HCT116 (cell line): ENCODE measurements at regions not wholly inside any gene's neighbourhood (a gene's known extent, or its start where the extent isn't known, plus 50 kb on each side); places are given as distances from the start of the nearest gene placed in this dataset.

Experiments
- ATAC-seq: fragments of 200-7000 bp; cut with Tn5 transposase; 2 replicates; pipeline ENCODE4 v1.9.1; 2020; ENCODE audit warnings: mild to moderate bottlenecking, moderate library complexity
- BruUV-seq: library from RNA; stranded (reverse); fragments of 400-500 nt; replicated peaks from 2 replicates; lab custom pipeline; 2021; lab: Mats Ljungman, UMichigan
- CTCF ChIA-PET: fragments of 300-600 bp; sonication (Branson Sonifier 250); formaldehyde crosslinking; loops from one replicate; lab custom pipeline; 2021; ENCODE audit warnings: antibody characterized with exemption; lab: Charles Lee
- POLR2A ChIA-PET: fragments of 300-600, 350-600 bp; sonication (Branson Sonifier 250); formaldehyde crosslinking; loops from one replicate; lab custom pipeline; 2021; ENCODE audit warnings: antibody characterized with exemption; lab: Charles Lee
- RAD21 ChIA-PET, 2 experiments: fragments of 300-600 bp; sonication (Branson Sonifier 250); formaldehyde crosslinking; loops; one replicate each; lab custom pipeline; 2023; ENCODE audit warnings: low total read pairs in 2 of 2; ENCODE audit not compliant: uncharacterized antibody in 2 of 2, unreplicated experiment in 2 of 2, low non-redundant PET in 1 of 2; lab: Charles Lee
- DNase-seq: peaks from one replicate; pipeline ENCODE4 v3.0.0-alpha.2; 2010; ENCODE audit warnings: low read depth, low spot score
- H2AFZ ChIP-seq: fragments of 200-600 bp; shearing (Covaris generic), sonication (generic); 2 replicates; pipeline ENCODE4 v1.6.1; 2017; ENCODE audit warnings: low read depth, mixed run types, mixed read lengths, antibody characterized with exemption, low read length; ENCODE audit not compliant: poor library complexity, severe bottlenecking
- H3K27ac ChIP-seq: 2 replicates; pipeline ENCODE4 v1.5.1; 2012; ENCODE audit warnings: low read depth, low read length
- H3K27me3 ChIP-seq: fragments of 200-600 bp; sonication (generic); 2 replicates; pipeline ENCODE4 v1.6.1; 2016; ENCODE audit warnings: mixed run types, low read length, mixed read lengths; ENCODE audit not compliant: insufficient read depth
- H3K36me3 ChIP-seq, 2 experiments: fragments of 200-500 bp in 1 of 2; fragments of 200-600 bp in 1 of 2; sonication (Bioruptor generic) in 1 of 2; sonication (generic) in 1 of 2; 2 replicates each; pipeline versions ENCODE4 v1.5.1 to v1.6.1; 2014 to 2016; ENCODE audit warnings: low read length in 2 of 2, inconsistent platforms in 1 of 2, mixed read lengths in 1 of 2, mixed run types in 1 of 2; ENCODE audit not compliant: insufficient read depth in 2 of 2, control insufficient read depth in 1 of 2
- H3K4me1 ChIP-seq, 2 experiments: fragments of 200-600 bp in 1 of 2; sonication (generic) in 1 of 2; 2 replicates each; pipeline versions ENCODE4 v1.5.1 to v1.6.1; 2012 to 2017; ENCODE audit warnings: low read length in 2 of 2, inconsistent platforms in 1 of 2, mild to moderate bottlenecking in 1 of 2, mixed read lengths in 1 of 2, mixed run types in 1 of 2, moderate library complexity in 1 of 2; ENCODE audit not compliant: insufficient read depth in 2 of 2, control insufficient read depth in 1 of 2
- H3K4me2 ChIP-seq: fragments of 200-600 bp; sonication (generic); 2 replicates; pipeline ENCODE4 v1.6.1; 2017; ENCODE audit warnings: mixed run types, low read length, mixed read lengths
- H3K4me3 ChIP-seq, 2 experiments: fragments of 200-600 bp in 1 of 2; sonication (generic) in 1 of 2; replicated peaks in 1 of 2; 2 replicates each; pipeline ENCODE4 v1.5.1; 2011 to 2016; ENCODE audit warnings: low read length in 2 of 2, control low read depth in 1 of 2, low read depth in 1 of 2, mild to moderate bottlenecking in 1 of 2, mixed read lengths in 1 of 2, mixed run types in 1 of 2
- H3K79me2 ChIP-seq: fragments of 200-600 bp; sonication (generic); 2 replicates; pipeline ENCODE4 v1.6.1; 2017; ENCODE audit warnings: mild to moderate bottlenecking, mixed run types, low read length, moderate library complexity, mixed read lengths; ENCODE audit not compliant: insufficient read depth
- H3K9ac ChIP-seq: fragments of 200-600 bp; sonication (generic); 2 replicates; pipeline ENCODE4 v1.6.1; 2016; ENCODE audit warnings: low read length, mixed read lengths
- H3K9me2 ChIP-seq: fragments of 200-600 bp; sonication (generic), shearing (Covaris generic); 2 replicates; pipeline ENCODE4 v1.6.1; 2017; ENCODE audit warnings: mixed run types, mild to moderate bottlenecking, moderate library complexity; ENCODE audit not compliant: insufficient read depth
- H3K9me3 ChIP-seq, 2 experiments: fragments of 200-500 bp in 1 of 2; fragments of 200-600 bp in 1 of 2; sonication (Bioruptor generic) in 1 of 2; sonication (generic) in 1 of 2; 2 replicates each; pipeline ENCODE4 v1.6.1; 2014 to 2017; ENCODE audit warnings: low read length in 2 of 2, mixed read lengths in 2 of 2, inconsistent platforms in 1 of 2, low read depth in 1 of 2, mild to moderate bottlenecking in 1 of 2, mixed run types in 1 of 2, moderate library complexity in 1 of 2; ENCODE audit not compliant: control insufficient read depth in 1 of 2, insufficient read depth in 1 of 2
- H4K20me1 ChIP-seq: fragments of 200-600 bp; sonication (generic), shearing (Covaris generic); 2 replicates; pipeline ENCODE4 v1.6.1; 2017; ENCODE audit warnings: mixed run types, mild to moderate bottlenecking, moderate library complexity; ENCODE audit not compliant: insufficient read depth
- CBX3 ChIP-seq: IDR thresholded peaks from 2 replicates; pipeline ENCODE4 v1.6.1; 2012; ENCODE audit warnings: low read depth
- CEBPB ChIP-seq: IDR thresholded peaks from 2 replicates; pipeline ENCODE4 v1.6.1; 2012; ENCODE audit warnings: low read depth
- EGR1 ChIP-seq: IDR thresholded peaks from 2 replicates; pipeline ENCODE4 v1.6.1; 2012; ENCODE audit warnings: low read depth
- ELF1 ChIP-seq: IDR thresholded peaks from 2 replicates; pipeline ENCODE4 v1.6.1; 2012; ENCODE audit warnings: low read depth, borderline replicate concordance
- EZH2 ChIP-seq: fragments of 200-600 bp; sonication (generic); IDR thresholded peaks from 2 replicates; pipeline ENCODE4 v1.6.1; 2017; ENCODE audit warnings: antibody characterized with exemption, mixed run types
- EZH2phosphoT487 ChIP-seq: fragments of 200-600 bp; IDR thresholded peaks from 2 replicates; pipeline ENCODE4 v1.6.1; 2018; ENCODE audit warnings: antibody characterized with exemption, borderline replicate concordance
- FOSL1 ChIP-seq: IDR thresholded peaks from 2 replicates; pipeline ENCODE4 v1.6.1; 2012; ENCODE audit warnings: low read depth
- JUND ChIP-seq: IDR thresholded peaks from 2 replicates; pipeline ENCODE4 v1.6.1; 2012
- POLR2A ChIP-seq: IDR thresholded peaks from 2 replicates; pipeline ENCODE4 v1.7.0; 2011; ENCODE audit warnings: borderline replicate concordance; ENCODE audit not compliant: insufficient read depth, insufficient read length; ENCODE audit errors: extremely low read depth
- RAD21 ChIP-seq: IDR thresholded peaks from 2 replicates; pipeline ENCODE4 v1.6.1; 2012; ENCODE audit warnings: low read depth, mild to moderate bottlenecking
- SP1 ChIP-seq: IDR thresholded peaks from 2 replicates; pipeline ENCODE4 v1.6.1; 2012; ENCODE audit warnings: low read depth
- SRF ChIP-seq: IDR thresholded peaks from 2 replicates; pipeline ENCODE4 v1.6.1; 2012; ENCODE audit warnings: low read depth
- YY1 ChIP-seq: IDR thresholded peaks from 2 replicates; pipeline ENCODE4 v1.6.1; 2011; ENCODE audit warnings: low read length, low read depth, moderate library complexity, mild to moderate bottlenecking; ENCODE audit not compliant: insufficient replicate concordance; ENCODE audit errors: extremely low read depth
- ZFX ChIP-seq: fragments of 450-650 bp; IDR thresholded peaks from 2 replicates; pipeline ENCODE4 v1.6.1; 2017
- ZNF274 ChIP-seq: fragments of 200-500 bp; sonication (Bioruptor generic); IDR thresholded peaks from 2 replicates; pipeline ENCODE4 v1.6.1; 2014; ENCODE audit warnings: mild to moderate bottlenecking, low read depth, low read length, inconsistent platforms
- intact Hi-C: fragments of 100-400 bp; cut with micrococcal nuclease; formaldehyde crosslinking; loops from 2 replicates; pipeline ENCODE4 v1.10.0; 2022
- TF ChIP-seq, protein P1 (sequence below), 3 experiments: fragments of 200-600 bp in 1 of 3; sonication (generic) in 1 of 3; IDR thresholded peaks in 2 of 3; conservative IDR thresholded peaks in 1 of 3; 2 replicates each; pipeline ENCODE4 v1.5.1; 2012 to 2017; ENCODE audit warnings: low read depth in 2 of 3, low read length in 2 of 3, antibody characterized with exemption in 1 of 3, borderline replicate concordance in 1 of 3, control low read depth in 1 of 3, mild to moderate bottlenecking in 1 of 3, mixed read lengths in 1 of 3, mixed run types in 1 of 3, moderate library complexity in 1 of 3; ENCODE audit not compliant: insufficient read depth in 1 of 3
- TF ChIP-seq, protein P2 (sequence below): IDR thresholded peaks from 2 replicates; pipeline ENCODE4 v1.6.1; 2012

DNA sequence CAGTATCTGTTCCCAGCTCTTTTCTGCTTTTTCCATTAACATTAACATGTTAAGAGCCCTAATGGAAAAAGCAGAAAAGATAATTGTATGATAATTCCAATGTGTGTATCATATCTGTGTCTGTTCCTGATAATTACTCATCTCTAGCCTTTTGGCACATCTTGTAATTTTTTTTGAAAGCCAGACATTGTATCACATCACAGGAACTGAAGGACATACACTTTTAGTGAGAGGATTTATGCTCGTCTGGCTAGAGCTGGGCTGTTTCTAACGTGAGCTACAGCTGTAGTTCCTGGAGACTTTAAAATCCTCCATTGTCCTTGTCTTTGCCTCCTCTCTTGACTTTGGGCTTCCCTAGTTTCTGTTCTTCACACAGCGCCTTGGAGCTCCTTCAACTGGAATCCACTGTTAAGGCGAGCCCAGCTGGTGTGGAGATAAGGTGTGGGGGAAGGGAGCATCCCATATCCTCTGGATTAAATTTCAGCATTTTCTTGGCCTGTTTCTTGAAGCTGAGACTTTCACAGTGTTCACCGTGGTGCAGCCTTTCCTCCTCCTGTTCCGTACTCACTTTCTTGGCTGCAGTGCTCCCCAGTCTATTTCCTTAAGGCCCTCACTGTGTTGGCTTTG lies 211.5 kb downstream of the GALR1 start:
- no peak for DNase-seq
- ChIA-PET POLR2A (no interaction called here), CTCF (no interaction called here), RAD21 (no interaction called here)
- TF ChIP-seq CEBPB (no peak), EGR1 (no peak), EZH2 (no peak), FOSL1 (no peak), EZH2phosphoT487 (no peak), SP1 (no peak), POLR2A (no peak), RAD21 (no peak), JUND (no peak), ZNF274 (no peak), YY1 (no peak), ELF1 (no peak), CBX3 (no peak), SRF (no peak), ZFX (no peak)
- TF ChIP-seq, protein P1, sequence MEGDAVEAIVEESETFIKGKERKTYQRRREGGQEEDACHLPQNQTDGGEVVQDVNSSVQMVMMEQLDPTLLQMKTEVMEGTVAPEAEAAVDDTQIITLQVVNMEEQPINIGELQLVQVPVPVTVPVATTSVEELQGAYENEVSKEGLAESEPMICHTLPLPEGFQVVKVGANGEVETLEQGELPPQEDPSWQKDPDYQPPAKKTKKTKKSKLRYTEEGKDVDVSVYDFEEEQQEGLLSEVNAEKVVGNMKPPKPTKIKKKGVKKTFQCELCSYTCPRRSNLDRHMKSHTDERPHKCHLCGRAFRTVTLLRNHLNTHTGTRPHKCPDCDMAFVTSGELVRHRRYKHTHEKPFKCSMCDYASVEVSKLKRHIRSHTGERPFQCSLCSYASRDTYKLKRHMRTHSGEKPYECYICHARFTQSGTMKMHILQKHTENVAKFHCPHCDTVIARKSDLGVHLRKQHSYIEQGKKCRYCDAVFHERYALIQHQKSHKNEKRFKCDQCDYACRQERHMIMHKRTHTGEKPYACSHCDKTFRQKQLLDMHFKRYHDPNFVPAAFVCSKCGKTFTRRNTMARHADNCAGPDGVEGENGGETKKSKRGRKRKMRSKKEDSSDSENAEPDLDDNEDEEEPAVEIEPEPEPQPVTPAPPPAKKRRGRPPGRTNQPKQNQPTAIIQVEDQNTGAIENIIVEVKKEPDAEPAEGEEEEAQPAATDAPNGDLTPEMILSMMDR (IDR thresholded peaks at IDR 0.05 in 2 of 3, conservative IDR thresholded peaks at IDR 0.05 in 1 of 3; ENCODE audit: borderline replicate concordance in 1 of 3, insufficient read depth in 1 of 3, low read depth in 2 of 3, low read length in 2 of 3) = no peak
- TF ChIP-seq, protein P2, sequence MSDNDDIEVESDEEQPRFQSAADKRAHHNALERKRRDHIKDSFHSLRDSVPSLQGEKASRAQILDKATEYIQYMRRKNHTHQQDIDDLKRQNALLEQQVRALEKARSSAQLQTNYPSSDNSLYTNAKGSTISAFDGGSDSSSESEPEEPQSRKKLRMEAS = no peak
- no peak for ATAC-seq
- Histone ChIP-seq H3K9me2 (no peaks in the 10 kb centered on the region), H2AFZ (no peak overlapping the region), H3K79me2 (no peaks in the 10 kb centered on the region), H3K4me3 (no peak overlapping the region), H3K4me2 (no peak overlapping the region), H3K36me3 (no peaks in the 10 kb centered on the region), H3K9me3 (no peaks in the 10 kb centered on the region; a peak in 1 of 4 replicates), H4K20me1 (no peaks in the 10 kb centered on the region), H3K9ac (no peak overlapping the region), H3K27me3 (no peaks in the 10 kb centered on the region), H3K4me1 (no peaks in the 10 kb centered on the region), H3K27ac (no peak overlapping the region)
- BruUV-seq = no TSS peak
- intact Hi-C loops = no loop called here
